Mesothelial cell of epicardium (in vitro differentiated cells): ENCODE measurements at regions not wholly inside any gene's neighbourhood (a gene's known extent, or its start where the extent isn't known, plus 50 kb on each side); places are given as distances from the start of the nearest gene placed in this dataset.

Experiments
- DNase-seq, 2 experiments: peaks; one replicate each; pipeline ENCODE4 v3.0.0; 2021; ENCODE audit warnings: low spot score in 2 of 2; ENCODE audit not compliant: unreplicated experiment in 2 of 2
- H3K27ac Mint-ChIP-seq: 2 replicates; pipeline ENCODE4 v1.8.0; 2021; ENCODE audit warnings: mixed read lengths
- H3K27me3 Mint-ChIP-seq: 2 replicates; pipeline ENCODE4 v1.8.0; 2021; ENCODE audit warnings: low read depth, mixed read lengths
- H3K36me3 Mint-ChIP-seq: 2 replicates; pipeline ENCODE4 v1.8.0; 2021; ENCODE audit warnings: mixed read lengths
- H3K4me1 Mint-ChIP-seq: 2 replicates; pipeline ENCODE4 v1.8.0; 2021; ENCODE audit warnings: mixed read lengths
- H3K4me3 Mint-ChIP-seq: 2 replicates; pipeline ENCODE4 v1.8.0; 2021; ENCODE audit warnings: mild to moderate bottlenecking, moderate library complexity, mixed read lengths
- H3K9me3 Mint-ChIP-seq: 2 replicates; pipeline ENCODE4 v1.8.0; 2021; ENCODE audit warnings: mixed read lengths
- TF ChIP-seq, protein P1 (sequence below): fragments of 200-600 bp; sonication (generic); IDR thresholded peaks from one replicate; pipeline ENCODE4 v1.5.0; 2021; ENCODE audit warnings: antibody characterized with exemption; ENCODE audit not compliant: unreplicated experiment

DNA sequence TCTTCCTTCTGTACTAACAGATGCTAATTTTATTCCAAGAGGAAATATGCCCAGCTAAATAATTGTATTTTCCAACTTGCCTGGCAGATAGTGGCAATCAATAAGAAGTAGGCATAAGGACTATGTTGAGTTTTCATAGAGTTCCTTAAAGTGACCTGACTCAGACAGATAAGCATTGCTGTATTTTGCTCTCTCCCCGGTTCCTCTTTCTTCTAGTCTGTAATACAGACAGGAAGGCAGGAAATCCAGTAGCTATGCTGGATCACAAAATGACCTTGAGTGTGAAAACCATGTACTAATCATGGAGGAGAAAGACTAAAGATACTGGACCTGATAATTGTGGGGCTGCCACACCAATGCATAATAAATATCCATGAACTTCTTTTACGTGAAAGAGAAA is 701.7 kb downstream of the CETN3 start:
- Mint-ChIP-seq H3K9me3 (peaks cover 8% of the 10 kb centered on the region), H3K4me1 (peaks cover 15% of the 10 kb centered on the region), H3K27ac (no peak overlapping the region), H3K36me3 (no peaks in the 10 kb centered on the region), H3K27me3 (peaks cover 32% of the 10 kb centered on the region), H3K4me3 (no peak overlapping the region)
- TF ChIP-seq, protein P1, sequence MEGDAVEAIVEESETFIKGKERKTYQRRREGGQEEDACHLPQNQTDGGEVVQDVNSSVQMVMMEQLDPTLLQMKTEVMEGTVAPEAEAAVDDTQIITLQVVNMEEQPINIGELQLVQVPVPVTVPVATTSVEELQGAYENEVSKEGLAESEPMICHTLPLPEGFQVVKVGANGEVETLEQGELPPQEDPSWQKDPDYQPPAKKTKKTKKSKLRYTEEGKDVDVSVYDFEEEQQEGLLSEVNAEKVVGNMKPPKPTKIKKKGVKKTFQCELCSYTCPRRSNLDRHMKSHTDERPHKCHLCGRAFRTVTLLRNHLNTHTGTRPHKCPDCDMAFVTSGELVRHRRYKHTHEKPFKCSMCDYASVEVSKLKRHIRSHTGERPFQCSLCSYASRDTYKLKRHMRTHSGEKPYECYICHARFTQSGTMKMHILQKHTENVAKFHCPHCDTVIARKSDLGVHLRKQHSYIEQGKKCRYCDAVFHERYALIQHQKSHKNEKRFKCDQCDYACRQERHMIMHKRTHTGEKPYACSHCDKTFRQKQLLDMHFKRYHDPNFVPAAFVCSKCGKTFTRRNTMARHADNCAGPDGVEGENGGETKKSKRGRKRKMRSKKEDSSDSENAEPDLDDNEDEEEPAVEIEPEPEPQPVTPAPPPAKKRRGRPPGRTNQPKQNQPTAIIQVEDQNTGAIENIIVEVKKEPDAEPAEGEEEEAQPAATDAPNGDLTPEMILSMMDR: no peak
- DNase-seq: no peak

DNA sequence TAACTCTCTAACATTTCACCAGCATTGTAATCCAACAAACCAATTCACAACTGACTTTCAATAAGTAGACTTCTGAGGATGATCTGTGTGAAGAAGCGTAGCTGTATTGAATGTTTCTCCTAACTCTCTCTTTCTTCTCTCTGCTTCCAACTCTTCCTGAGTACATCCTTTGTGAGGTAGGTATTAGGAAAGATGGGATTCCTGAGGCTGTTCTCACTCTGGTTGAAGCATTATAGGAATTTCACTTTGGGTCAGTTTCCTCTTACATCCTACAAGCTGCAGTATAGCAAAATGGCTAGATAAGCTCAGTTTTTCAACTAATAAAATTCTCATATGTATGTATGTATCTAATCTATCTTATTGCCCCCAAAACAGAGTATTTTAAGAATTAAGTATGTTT is 702.8 kb downstream of the CETN3 start:
- Mint-ChIP-seq H3K36me3 (no peaks in the 10 kb centered on the region), H3K9me3 (peaks cover 5% of the 10 kb centered on the region), H3K4me1 (peaks cover 15% of the 10 kb centered on the region), H3K4me3 (no peak overlapping the region), H3K27me3 (peaks cover 31% of the 10 kb centered on the region), H3K27ac (no peak overlapping the region)
- no peak for DNase-seq
- TF ChIP-seq, protein P1: no peak

DNA sequence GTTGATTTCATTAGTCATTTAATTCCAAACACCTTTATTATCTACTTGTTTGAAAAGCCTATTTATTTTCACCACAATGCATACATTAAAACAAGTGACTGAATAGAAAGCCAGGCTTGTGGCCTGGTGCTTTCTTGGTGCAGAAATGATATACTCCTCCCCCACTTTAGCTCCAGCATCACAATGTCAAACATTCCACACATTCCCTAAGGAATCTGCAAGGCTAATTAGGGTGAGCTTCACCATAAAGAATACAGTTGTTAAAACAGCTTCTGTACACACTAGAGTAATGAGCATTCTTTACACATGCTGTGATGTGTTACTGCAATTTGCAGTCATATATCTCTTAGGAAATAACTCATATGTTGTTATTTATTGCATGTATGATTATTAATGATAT is 705.7 kb downstream of the CETN3 start:
- TF ChIP-seq, protein P1: no peak

DNA sequence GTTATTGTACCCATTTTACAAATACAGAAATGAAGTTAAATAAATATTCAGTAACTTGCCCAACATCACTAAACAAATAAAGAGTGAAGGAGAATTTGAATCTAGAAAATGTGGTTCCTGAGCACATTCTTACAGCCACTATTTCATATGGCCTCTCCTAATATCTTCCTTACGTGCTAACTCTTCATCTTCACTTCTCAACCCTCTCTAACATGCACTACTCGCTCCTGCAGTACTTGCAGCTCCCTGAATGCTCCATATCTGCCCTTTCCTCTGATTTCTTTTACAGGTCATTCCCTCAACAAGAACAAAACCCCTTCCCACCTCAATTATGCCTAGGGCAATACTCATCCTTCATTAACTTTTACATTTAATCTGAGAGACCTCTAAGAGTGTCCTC is 711.5 kb downstream of the CETN3 start:
- Mint-ChIP-seq H3K4me1 (no peaks in the 10 kb centered on the region), H3K9me3 (no peaks in the 10 kb centered on the region), H3K27ac (no peak overlapping the region), H3K4me3 (no peak overlapping the region), H3K27me3 (peaks cover 2% of the 10 kb centered on the region), H3K36me3 (no peaks in the 10 kb centered on the region)
- DNase-seq: no peak
- TF ChIP-seq, protein P1: no peak

More for the DNA sequence above, 705.7 kb downstream of the CETN3 start:
- no peak for DNase-seq
- peaks cover 13% of the 10 kb centered on the region for H3K4me1 Mint-ChIP-seq
- H3K27ac Mint-ChIP-seq: no peak overlapping the region
- no peaks in the 10 kb centered on the region for H3K9me3 Mint-ChIP-seq
- no peaks in the 10 kb centered on the region for H3K36me3 Mint-ChIP-seq
- H3K4me3 Mint-ChIP-seq: no peak overlapping the region
- peaks cover 31% of the 10 kb centered on the region for H3K27me3 Mint-ChIP-seq

DNA sequence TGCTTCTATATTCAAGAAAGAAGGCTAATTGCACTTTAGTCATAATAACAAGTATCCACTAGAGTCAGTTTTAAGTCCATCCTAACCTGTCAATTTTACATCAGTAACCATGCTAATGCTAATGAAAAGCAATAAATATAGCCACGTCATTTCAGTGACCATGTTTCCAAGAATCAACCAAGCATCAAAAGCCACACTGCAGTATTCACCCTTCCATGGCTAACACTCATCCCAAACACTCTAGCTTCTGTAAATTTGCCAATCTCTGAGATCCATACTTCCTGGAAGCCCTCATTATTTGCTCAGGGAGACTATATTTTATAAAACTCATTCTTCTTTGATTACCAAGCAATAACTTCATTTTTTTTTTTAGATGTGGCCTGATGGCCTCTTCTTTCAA is 712.0 kb downstream of the CETN3 start:
- TF ChIP-seq, protein P1: no peak
- Mint-ChIP-seq H3K27ac (no peak overlapping the region), H3K9me3 (no peaks in the 10 kb centered on the region), H3K4me1 (no peaks in the 10 kb centered on the region), H3K36me3 (no peaks in the 10 kb centered on the region), H3K4me3 (no peak overlapping the region), H3K27me3 (peaks cover 2% of the 10 kb centered on the region)
- DNase-seq: no peak

DNA sequence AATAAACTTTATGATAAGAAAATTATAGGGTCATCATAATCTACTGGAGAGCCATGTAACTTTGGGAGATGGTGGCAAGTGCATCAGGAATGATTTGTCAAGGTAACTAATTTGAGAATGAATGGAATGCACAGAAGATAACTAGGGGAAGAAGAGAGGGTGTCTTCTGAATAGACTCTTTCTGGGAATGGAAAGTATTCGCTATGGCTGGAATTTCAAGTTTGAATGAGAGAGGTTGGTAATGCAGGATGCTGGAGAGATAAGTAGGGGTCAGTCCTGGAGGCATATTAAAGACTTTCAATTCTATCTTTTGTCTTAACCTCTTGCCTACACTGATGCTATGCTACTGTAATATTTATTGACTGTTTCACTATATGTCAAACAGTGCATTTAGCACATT is 714.2 kb downstream of the CETN3 start:
- no peaks in the 10 kb centered on the region for H3K4me1 Mint-ChIP-seq
- H3K27me3 Mint-ChIP-seq: peaks cover 2% of the 10 kb centered on the region
- H3K9me3 Mint-ChIP-seq: no peaks in the 10 kb centered on the region
- H3K27ac Mint-ChIP-seq: no peak overlapping the region
- no peaks in the 10 kb centered on the region for H3K36me3 Mint-ChIP-seq
- DNase-seq: no peak
- TF ChIP-seq, protein P1: no peak
- H3K4me3 Mint-ChIP-seq: no peak overlapping the region
